HPDE6-E6E7 (cell line): ENCODE measurements at regions not wholly inside any gene's neighbourhood (a gene's known extent, or its start where the extent isn't known, plus 50 kb on each side); places are given as distances from the start of the nearest gene placed in this dataset.

Experiments
- DNase-seq: peaks from one replicate; pipeline ENCODE4 v3.0.0; 2011; ENCODE audit warnings: missing footprints; ENCODE audit errors: extremely low spot score

- DNase-seq = no peak
Measured at GRCh38 chr16:9300252-9300651, 208.8 kb downstream of the HAPSTR1 start.

- no peak for DNase-seq
Measured at GRCh38 chr16:9302072-9302471, 210.6 kb downstream of the HAPSTR1 start.

GRCh38 chr16:9306753-9307152 lies 215.3 kb downstream of the HAPSTR1 start:
- no peak for DNase-seq

GRCh38 chr16:9307446-9307845 lies 216.0 kb downstream of the HAPSTR1 start:
- no peak for DNase-seq

GRCh38 chr16:9308356-9308801 lies 216.9 kb downstream of the HAPSTR1 start:
- DNase-seq = no peak

GRCh38 chr16:9308850-9309249 lies 217.4 kb downstream of the HAPSTR1 start:
- DNase-seq = no peak

- no peak for DNase-seq
Measured at GRCh38 chr16:9309844-9310243, 218.4 kb downstream of the HAPSTR1 start.

GRCh38 chr16:9311303-9311954 lies 220.0 kb downstream of the HAPSTR1 start:
- no peak for DNase-seq

- DNase-seq = no peak
Measured at GRCh38 chr16:9316008-9316407, 224.6 kb downstream of the HAPSTR1 start.

GRCh38 chr16:9316615-9317014 lies 225.2 kb downstream of the HAPSTR1 start:
- DNase-seq = no peak

GRCh38 chr16:9318764-9319163 lies 227.3 kb downstream of the HAPSTR1 start:
- no peak for DNase-seq

- DNase-seq = no peak
Measured at GRCh38 chr16:9322769-9323168, 231.3 kb downstream of the HAPSTR1 start.

- DNase-seq = no peak
Measured at GRCh38 chr16:9323170-9323569, 231.7 kb downstream of the HAPSTR1 start.

GRCh38 chr16:9327253-9327652 lies 235.8 kb downstream of the HAPSTR1 start:
- DNase-seq = no peak

- no peak for DNase-seq
Measured at GRCh38 chr16:9328411-9328810, 237.0 kb downstream of the HAPSTR1 start.

- DNase-seq = no peak
Measured at GRCh38 chr16:9330095-9330494, 238.7 kb downstream of the HAPSTR1 start.

- DNase-seq = no peak
Measured at GRCh38 chr16:9331503-9331902, 240.1 kb downstream of the HAPSTR1 start.

- DNase-seq = no peak
Measured at GRCh38 chr16:9332574-9333148, 241.2 kb downstream of the HAPSTR1 start.

GRCh38 chr16:9333469-9333868 lies 242.0 kb downstream of the HAPSTR1 start:
- no peak for DNase-seq

GRCh38 chr16:9334103-9334502 lies 242.7 kb downstream of the HAPSTR1 start:
- DNase-seq = no peak

- no peak for DNase-seq
Measured at GRCh38 chr16:9337308-9338032, 246.0 kb downstream of the HAPSTR1 start.

GRCh38 chr16:9338068-9338467 lies 246.6 kb downstream of the HAPSTR1 start:
- DNase-seq = no peak

GRCh38 chr16:9338510-9338909 lies 247.1 kb downstream of the HAPSTR1 start:
- DNase-seq = no peak
